Activated CD4-positive, alpha-beta T cell treated with anti-CD3 and anti-CD28 coated beads, Interleukin-2, Interleukin-4, amounts not matched to agents 100 ng/mL and 50 ng/mL, durations not matched to agents 16 hours and 8 hours (primary cell): ENCODE measurements at regions not wholly inside any gene's neighbourhood (a gene's known extent, or its start where the extent isn't known, plus 50 kb on each side); places are given as distances from the start of the nearest gene placed in this dataset.
"Not testable (repeated sequence)": the region's sequence is repeated elsewhere in the genome, so short reads cannot be mapped to it uniquely, and the experiment has no call there.

ENCODE experiments used
- DNase-seq: peaks from one replicate; pipeline ENCODE4 v3.0.0-alpha.2; 2020; ENCODE audit warnings: low spot score

GRCh38 chr2:84214455-84214854 is 244.6 kb downstream of the SUCLG1 start:
- no peak for DNase-seq

DNA sequence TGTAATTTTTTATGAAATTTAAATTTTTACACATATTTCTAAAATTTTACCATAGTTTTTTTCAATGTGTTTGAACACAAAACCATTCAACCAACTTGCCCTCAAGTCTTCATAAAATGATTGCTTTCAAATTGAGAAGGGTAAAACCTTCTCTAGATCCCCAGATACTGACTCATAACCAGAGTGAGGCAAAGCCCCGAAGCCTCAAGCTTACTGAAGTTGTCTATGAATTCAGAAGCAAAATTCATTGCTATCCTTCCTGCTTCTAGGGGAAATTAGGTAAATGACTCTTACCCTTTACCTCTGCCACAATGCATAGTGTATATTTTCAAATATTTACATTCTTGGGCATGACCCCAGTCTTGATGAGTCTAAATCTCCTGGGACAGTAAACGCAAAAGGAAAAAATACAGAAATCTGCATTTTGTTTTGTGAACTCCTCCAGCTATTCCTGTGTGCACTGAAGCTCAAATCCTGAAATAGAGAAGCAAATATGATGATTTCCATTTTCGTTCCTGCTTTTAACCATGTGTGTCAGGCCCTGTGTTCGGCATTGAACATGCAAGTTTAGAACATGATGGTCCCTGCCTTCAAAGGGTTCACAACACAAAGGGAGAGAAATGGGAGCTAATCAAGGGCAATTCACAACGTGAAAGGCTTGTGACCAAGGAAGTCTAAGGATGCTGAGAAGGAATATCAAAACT is 246.3 kb downstream of the SUCLG1 start:
- peak; percentile 44 for DNase-seq

DNA sequence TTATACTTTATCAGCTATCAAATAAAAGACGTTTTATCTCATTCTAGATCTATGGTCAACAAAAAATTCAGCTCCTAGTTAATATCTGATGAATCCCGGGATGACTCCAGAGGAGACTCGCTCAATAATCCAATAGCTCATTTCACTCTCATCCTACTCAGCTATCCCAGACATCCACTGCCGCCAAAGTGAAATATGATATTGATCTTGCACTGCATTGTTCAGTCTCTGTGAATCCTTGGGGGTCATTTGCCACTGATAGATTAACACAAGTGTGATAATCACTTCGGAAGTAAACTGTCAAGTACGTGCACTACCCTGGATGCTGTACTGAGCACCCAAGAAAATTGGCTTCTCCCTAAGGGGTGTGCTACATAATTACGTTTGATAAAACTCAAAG is 249.1 kb downstream of the SUCLG1 start:
- DNase-seq: no peak

DNA sequence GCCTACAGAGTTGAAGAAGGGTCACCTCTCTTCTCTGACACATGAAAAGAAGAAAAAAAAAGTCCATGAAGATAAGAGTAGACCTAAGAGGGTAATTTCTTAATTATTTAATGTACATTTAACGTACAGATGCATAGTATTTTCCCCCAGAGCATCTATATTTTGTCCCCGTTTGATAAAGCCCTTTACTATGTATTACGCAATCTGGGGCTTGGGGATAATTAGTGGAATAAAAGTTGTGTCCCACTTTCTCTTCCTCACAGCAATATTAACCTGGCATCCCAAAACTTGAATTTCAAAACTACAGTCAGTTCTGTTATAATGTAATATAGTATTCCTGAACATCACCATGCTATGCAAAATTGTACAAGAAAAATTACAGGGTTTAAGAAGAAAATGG is 254.1 kb downstream of the SUCLG1 start:
- no peak for DNase-seq

DNA sequence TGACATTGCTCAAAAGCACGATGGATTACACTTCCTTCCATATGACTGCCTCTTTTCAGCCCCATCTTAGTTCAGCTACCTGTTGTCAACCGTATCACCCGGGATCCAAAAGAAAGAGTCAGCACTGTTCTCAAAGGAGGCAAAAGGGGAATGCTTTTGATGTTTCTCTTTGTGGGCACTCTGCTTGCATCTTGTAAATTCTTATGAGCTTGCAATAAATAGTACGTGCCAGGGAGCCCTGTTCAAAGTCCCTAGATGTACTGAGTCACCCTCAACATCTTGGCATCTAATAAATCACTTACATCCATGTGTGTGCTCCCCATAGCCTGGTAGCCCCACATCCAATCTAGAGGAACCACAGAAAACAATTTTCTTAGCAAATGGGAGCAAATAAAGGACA is 256.9 kb downstream of the SUCLG1 start:
- no peak for DNase-seq

DNA sequence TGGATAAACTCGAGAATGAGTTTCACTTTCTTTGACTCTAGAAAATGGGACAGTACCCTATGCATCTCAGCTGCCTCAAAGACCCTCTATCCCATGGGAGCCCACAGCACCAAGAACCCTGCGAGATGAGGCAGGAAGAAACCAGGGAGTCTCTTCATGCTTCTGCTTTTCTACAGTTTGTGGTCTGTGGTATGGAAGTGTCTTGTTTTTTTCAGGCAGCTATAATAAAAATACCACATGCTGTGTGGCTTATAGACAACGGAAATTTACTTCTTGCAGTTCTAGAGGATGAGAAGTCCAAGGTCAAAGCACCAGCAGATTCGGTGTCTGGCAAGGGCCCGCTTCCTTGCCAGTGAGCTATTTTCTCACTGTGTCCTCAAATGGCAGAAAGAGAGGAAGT is 257.9 kb downstream of the SUCLG1 start:
- no peak for DNase-seq

DNA sequence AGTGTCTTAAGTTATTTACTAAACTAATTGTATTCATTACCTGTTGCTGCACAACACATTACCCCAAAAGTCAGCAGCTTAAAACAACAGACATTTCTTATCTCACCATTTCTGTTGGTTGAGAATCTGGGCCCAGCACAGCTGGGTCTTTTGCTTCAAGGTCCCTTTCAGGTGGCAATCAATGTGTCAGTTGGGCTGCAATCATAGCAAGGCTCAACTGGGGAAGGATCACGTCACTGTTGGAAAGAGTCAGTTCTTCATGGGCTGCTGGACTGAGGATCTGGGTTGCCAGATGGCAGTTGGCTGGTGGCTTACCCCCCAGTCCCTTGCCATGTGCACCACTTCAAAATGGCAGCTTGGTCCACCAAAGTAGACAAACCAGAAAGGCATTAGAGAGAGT is 261.2 kb downstream of the SUCLG1 start:
- no peak for DNase-seq

DNA sequence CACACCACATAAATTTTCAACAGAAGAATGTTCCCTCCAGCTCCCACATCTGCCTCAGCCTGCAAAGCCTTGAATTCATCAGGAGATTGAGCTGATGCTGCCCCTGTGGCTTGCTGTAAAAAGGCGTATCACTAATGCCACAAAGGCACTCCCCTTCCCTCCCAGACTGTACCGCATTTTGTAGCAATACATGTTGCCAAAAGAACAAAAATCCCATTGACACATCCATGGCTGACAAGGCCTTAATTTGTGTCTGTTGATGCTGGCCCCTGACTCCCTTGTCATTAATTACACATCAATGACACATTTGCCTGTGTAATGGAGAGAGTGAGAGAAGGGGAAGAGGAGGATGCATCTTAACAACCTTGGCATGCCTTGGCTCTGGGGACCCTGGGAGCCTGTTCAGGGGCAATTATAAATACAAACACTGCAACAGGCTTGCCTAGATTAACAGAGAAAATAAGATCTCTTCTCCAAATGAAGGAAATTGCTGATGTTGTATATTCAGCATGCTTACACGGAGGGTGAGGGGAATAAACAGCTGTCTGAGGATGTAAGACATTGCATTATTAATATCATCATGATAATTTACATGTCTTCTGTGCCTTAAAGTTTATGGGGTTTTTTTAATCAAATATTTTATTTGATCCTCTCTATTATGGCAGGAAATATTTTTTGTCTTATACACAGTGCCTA is 264.0 kb downstream of the SUCLG1 start:
- DNase-seq: no peak

DNA sequence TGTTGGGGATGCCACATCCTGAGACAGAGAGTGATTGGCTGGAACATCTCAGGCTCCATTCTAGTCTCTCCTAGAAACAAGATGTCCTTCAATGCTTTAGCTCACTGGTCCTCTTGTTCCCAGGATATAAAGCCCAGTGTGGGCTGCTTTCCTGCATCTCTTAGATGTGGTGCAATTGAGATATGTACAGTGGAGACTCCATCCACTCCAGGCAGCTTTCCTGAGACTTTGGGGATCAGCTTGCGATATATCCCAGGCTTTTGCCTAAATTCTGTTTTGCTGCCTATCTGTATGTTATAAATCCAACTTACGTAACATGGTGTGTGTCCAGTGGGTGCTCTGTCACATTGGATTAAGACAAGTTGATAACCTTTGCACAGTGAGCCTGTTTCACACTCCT is 264.9 kb downstream of the SUCLG1 start:
- DNase-seq: no peak

- DNase-seq: no peak
These were observed 271.8 kb downstream of the SUCLG1 start for GRCh38 chr2:84187258-84187657.

- DNase-seq: no peak
These were observed 277.2 kb downstream of the SUCLG1 start for GRCh38 chr2:84181927-84182326.

DNA sequence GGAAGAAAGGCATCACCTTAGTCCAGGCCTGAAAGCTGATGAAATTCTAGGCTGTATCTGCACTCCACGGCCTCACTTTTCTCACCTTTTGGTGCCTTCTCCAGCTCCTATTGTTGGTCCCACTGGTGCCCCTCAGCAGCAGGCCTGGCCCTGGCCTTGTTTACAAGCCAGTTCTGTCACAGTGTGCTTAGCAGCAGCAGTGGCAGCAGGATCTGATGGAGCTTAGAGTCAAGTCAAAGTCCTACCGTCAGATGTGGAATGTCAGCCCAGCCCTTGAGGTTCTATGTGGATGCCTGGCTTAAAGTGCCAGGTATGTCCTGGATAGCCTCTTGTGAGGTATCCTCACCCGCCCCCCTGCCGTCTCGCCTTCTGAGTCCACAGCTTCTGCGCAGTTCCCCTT is 281.3 kb downstream of the SUCLG1 start:
- DNase-seq: no peak

DNA sequence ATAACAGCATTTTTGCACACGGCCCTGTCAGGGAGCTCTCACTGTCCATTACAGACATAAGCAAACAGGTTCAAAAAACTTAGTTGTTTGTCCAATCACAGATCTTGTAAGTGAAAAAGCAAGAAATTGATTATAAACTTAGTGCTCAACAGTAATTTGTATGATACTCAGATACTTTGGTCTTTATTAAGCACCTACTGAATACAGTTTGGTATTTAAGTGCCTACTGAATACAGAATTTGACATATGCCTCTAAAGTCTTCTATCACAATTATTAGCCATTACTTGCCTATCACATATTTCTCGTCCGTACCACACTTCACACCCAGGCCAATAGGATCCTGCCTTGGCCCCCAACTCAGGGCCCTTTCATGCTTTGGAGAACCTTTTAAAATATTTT is 283.1 kb downstream of the SUCLG1 start:
- no peak for DNase-seq

GRCh38 chr2:84175340-84175739 is 283.7 kb downstream of the SUCLG1 start:
- DNase-seq: no peak

GRCh38 chr2:84173041-84173440 is 286.0 kb downstream of the SUCLG1 start:
- DNase-seq: no peak

GRCh38 chr2:84170979-84171378 is 288.1 kb downstream of the SUCLG1 start:
- DNase-seq: no peak

- no peak for DNase-seq
These were observed 289.2 kb downstream of the SUCLG1 start for GRCh38 chr2:84169871-84170270.

- DNase-seq: not testable (repeated sequence)
These were observed 290.5 kb downstream of the SUCLG1 start for GRCh38 chr2:84168552-84168951.

GRCh38 chr2:84165256-84165655 is 293.8 kb downstream of the SUCLG1 start:
- DNase-seq: no peak

- no peak for DNase-seq
These were observed 298.6 kb downstream of the SUCLG1 start for GRCh38 chr2:84160453-84160852.

- no peak for DNase-seq
These were observed 300.5 kb downstream of the SUCLG1 start for GRCh38 chr2:84158605-84159004.

DNA sequence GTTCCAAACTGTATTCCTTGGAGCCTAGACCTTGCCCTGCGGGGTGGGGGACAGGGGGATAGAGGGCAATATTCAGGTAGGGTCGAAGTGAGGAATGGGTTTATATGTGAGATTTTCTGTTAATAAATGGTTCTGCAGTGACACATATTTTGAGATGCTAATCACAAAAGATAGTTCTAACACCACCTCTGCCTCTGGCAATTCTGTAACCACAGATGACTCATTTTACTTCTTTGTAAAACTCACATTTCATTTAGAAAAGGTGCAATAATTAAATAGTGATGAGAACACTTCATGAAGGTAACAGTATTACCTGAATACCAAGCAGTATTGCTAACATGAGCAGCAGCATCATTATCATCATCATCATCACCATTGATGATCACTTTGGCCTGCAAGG is 306.6 kb downstream of the SUCLG1 start:
- no peak for DNase-seq

DNA sequence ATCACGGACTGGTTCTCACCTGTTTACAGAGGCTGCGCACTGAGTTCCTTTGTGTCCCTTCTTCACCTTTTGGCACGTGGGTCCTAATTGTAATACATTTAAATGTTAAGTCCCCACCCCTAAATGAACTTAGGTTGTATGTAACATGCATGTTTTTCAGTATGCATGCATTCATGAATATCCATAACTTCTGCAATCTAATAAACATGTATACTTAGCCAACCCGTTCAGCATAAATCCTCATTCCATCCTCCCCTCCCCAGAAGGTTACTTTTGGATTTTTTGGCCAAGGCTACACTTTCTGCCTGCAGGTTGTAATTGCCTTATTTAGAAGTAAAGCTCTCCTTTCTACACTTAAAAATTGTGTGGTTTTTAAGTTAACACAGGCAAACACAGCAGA is 314.7 kb downstream of the SUCLG1 start:
- DNase-seq: no peak

GRCh38 chr2:84137034-84137433 is 322.0 kb downstream of the SUCLG1 start:
- DNase-seq: no peak
